HG02973 (cell line): ENCODE measurements at regions not wholly inside any gene's neighbourhood (a gene's known extent, or its start where the extent isn't known, plus 50 kb on each side); places are given as distances from the start of the nearest gene placed in this dataset.

Source experiments
- ATAC-seq: cut with Tn5 transposase; IDR thresholded peaks from one replicate; pipeline ENCODE4 v1.9.1; 2021; ENCODE audit warnings: moderate library complexity; ENCODE audit not compliant: unreplicated experiment

DNA sequence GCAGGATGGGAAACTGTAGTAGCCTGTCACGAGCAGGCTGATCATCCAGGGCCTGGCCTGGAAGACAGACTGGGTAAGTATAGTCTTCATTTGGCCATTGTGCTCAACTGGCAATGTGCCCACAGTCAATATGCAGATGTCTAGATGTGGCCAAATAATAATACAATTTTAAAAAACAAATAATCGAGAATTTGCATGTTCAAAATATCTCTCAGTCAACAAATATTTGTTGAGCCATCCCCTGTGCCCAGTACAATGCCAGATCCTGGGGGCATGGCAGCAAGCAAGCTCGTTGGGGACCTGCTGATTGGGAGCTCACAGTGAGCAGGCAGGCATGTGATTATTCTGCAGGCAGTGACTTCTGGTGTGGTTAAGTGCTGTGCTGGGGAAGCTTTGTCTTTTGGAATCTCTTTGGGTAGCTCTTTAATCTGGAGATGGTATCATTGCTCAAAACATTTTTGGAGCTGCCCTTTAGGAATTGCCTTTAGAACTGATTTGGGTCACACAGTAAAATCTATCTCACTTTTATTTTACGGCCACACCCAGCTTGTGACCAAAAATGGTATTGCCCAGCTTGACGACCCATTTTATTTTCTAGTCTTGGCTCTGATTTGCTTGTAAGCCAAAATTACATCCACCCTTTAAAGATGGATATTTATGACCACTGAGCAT lies 92.2 kb downstream of the PLCE1 start:
- no peak for ATAC-seq

DNA sequence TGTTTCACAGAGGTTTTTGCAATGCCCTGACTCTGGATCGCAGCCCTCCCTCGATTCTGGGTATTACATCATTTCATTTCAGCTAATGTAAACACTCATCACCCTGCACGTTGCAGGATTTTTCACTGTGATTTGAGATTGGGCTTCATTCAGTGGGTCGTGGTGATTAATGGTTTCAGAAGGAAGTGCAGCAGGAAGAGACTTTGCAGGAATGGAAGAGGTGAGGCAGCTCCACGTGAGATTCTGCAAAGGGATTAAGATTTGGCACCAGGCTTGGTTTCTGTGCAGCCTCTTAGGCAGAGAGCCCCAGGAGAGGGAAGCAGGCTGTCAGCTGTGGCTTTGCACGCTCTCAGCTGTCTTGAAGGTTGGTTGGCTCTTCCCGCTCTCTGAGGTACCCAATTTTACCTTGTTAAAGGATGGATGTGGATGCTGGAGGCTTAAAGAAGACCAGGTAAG lies 95.2 kb downstream of the PLCE1 start:
- no peak for ATAC-seq

DNA sequence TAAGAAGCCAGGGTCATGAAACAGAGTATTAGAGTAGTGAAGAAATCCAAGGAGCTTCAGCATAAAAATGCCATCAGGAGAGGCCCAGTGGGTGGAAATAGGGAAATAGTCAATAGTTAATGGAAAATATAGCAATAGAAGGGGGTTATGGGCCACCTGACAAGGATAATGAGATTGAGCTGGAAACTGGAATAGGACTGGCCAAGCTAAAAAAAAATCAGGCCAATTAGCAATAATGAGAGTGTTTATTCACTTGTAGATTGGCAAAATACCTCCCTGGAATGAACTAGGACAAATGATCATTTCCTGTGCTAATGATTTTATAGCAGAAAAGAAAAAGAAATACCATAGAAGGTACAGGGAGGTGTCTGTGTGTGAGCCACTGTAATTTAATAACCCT lies 97.9 kb downstream of the PLCE1 start:
- ATAC-seq: no peak

DNA sequence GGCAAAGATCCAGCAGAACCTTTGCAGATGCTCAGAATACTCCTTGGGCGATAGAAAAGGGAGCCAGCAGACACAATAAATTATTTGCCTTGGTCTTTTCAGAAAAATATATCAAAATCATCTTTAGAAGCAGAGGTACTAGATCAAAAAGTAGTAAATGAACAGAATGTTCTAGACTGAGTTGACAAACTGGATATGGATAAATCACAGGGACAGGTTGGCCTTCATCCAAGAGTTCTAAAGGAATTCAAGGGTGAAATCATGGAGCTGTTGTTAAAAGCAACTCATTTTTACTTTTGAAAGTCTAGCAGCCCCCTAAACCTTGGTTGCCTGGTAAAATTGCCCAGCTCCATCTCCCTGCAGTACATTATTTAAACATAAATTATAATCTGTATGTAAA lies 99.1 kb downstream of the PLCE1 start:
- ATAC-seq: no peak

DNA sequence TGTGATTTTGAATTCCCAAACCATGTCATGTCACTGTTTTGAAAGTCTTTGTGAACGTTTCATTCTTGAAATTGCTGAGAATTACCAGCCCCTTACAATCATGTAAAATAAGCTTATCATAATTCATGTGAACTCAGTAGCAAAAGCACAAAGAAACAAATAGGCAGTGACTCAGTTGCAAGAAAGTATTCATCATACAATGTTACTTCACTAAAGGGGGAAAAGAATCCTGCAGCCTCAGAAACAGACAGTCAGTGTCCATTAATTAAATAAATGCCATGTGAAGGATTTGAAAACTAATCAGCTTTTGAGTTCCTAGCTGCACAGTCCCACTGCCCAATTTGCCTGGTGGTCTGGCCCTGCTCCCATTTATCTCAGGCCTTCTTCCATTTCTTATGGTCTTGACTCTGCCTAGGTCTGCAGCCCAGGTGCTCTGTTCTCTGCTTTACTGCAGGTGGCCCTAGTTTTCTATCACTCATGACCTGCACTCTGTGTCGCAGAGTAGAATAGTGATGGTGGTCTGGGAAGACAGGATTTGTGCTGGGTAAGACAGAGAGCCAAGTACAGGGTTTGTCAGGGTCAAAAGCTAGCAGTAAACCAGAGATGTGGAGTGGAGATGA lies 99.7 kb downstream of the PLCE1 start:
- ATAC-seq: no peak

DNA sequence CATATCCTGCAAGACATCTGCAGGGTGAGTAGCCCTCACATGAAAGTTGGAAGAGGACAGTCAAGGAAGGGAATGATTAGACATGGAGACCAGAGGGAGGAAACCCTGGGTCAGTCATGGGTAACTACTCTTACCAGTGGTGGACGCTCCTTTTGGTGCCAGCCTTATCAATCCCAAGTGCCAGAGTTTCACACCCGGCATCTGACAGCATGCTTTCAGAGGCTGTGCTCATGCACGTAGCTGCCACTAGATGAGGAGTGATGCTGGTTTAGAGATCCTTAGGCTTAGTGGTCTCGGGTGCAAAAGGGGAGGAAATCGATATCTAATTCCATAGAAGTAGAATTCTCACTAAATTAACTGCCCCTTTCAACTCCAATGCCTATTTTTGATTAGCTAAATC lies 100.8 kb downstream of the PLCE1 start:
- no peak for ATAC-seq

DNA sequence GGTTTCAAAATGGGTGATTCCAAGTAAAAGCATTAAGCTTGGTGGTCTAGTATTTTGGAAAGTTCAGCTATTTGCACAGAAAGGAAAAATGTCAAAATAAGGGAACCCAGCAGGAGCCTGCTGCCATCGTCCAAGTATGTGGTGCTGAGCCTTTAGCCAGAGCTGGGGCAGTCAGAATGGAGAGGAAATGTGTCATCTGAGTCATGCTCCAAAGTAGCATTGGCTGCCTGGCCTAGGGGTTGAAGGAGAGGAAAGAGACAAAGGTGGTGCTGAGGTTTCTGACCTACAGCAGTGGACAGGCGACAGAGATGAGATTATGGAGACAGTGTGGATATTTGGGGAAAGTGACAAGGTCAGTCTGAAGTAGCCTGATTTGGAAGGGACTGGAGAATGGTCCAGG lies 103.9 kb downstream of the PLCE1 start:
- ATAC-seq: no peak

DNA sequence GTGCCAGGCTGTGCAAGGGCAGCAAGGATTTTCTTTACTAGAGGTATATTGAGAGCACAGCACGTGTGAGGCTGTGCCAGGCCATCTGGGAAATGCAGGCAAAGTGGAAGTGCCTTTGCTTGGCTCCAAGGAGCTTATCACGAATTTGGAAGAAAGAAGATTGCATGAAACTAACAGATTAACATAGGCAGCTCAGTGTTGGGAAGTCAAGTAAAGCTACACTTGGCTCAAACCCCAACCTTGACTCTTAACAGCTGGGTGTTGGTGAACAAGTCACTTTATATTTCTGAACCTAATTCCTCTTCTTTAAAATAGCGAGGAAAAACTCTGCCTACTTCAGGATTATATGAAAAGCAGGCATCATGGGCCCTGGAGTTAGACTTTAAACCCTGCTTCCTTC lies 105.2 kb downstream of the PLCE1 start:
- no peak for ATAC-seq

DNA sequence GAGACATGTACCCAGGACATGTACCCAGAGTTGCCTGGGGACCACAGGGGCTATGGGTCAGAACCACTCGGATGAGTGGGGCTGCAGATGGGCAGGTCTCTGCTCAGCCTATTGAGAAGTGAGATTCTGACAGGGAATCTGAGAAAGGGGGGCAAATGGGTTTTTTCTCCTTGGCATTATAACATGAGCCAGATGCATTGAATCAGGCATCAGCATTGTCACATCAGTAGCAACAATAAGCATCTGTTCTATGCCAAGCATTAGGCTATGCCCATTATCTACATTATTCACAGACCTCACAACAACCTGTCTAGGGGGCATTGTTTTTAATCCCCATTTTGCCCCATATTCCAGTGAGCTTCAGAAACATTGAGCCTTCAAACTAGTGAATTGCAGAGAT lies 108.2 kb downstream of the PLCE1 start:
- ATAC-seq: no peak

DNA sequence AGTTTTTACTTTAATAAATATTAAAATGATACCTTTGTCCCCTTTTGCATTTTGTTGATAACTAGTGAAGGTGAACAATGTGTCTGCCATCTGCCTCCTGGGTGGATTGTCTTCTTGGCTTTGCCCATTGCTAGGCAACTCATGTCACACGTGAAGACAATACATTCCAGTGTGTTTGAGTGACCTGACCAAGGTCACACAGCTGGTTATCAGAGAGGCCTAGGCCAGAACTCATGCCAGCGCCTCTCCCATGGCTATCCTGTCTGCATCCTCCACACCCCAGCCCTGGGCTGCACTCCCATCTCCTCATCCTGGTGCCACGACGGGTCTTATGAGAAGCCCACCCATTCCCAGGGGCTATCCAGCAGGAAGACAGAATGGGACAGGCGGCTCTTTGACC lies 108.7 kb downstream of the PLCE1 start:
- no peak for ATAC-seq

DNA sequence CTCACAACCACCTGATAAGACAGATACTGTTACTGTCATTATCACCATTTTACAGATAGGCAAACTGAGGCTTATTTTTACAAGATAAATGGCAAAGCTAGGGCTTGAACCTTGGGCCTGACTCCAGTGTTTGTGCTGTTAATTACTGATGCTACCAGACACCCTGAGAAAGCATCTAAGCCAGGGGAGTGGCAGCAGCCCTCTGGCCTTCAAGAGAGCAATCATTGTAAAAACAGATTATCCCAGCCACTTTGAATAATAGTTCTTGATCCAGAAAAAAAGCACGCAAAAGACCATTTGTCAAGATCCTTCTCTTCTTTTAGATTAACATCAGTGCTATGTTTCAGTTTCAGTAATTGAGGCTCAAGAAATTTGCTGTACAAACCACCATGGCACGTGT lies 109.5 kb downstream of the PLCE1 start:
- no peak for ATAC-seq

DNA sequence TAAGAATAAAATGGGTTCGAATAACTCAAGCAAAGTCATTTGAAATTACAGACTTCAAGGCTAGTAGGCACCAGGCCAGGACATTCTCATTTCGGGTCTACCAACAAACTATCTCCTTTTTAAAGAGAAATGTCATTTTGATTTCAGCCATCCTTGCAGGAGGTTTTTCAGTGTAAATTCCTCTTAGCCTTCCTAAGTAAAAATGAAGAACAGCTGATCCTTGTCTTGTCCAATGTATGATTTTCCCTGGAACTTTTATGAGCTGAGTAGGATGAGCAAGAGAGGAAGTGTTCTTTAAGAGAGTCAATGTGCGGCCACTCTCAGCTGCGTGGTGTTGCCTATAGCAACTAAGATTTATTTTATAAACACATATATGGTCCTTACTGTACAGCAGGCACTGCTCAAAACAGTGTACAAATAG lies 110.1 kb downstream of the PLCE1 start:
- no peak for ATAC-seq

DNA sequence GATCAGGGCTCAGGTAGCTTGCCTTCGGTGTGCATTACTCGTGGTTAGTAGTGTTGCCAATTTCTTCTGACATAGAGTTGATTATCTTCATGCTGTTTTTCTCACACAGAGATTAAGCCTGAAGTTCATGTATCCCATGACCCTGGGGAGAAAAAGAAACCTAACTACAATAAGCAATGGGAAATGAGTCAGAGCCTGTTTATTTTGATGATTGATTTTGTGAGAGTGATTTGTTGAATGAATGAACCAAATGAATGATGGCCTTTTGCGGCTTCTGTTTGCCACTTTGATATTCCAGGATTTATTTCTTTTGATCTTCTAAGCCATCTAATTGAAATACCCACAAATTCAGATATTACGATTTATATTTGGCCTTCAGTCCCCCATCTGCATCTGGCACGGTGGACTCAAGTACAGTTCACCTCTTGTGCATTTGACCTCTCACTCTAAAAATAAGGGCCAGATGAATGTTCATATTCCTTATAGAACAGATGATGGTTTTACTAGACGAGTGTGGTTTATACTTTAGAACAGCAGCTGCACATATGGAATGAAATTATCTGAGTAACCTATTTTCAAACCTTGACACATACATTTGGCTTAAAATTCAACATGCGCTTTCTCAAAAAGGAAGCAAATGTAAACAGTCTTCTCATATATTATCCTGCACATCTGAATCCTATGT lies 110.7 kb downstream of the PLCE1 start:
- ATAC-seq: no peak

DNA sequence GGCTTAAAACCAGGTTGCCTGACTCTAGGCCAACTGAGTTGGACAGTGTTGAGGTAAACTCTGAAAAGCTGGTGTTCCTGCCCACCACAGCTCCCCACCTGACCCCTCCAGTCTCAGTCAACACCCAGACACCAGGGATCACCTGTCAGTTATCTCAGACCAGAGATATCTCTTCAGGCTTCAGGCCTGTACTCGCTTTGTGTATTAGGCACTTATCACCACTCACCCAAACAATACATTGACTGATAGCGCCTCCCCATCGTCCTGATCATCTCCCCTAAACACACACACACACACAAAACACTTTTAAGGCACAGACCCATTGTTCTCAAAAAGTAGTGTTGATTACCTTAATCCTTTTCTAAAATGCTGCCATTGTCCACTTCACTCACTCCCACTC lies 111.5 kb downstream of the PLCE1 start:
- ATAC-seq: no peak

DNA sequence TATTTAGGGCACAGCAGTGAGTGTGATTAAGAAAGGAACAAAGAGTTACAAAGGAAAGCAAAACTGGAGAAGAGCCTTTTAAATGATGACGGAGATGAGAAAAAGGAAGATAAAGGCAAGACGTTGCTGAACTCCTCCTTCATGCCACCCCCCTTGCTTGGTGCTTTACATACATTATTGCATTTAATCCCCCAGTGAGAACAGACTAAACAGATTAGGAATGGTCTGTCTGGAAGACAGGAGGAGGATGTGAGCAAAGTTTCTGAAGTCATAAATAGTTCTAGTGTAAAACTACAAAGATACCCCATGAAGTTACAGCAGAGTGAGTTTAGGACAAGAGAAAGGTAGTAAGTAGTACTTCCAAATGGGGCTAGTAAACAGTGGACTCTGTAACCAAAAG lies 113.5 kb downstream of the PLCE1 start:
- ATAC-seq: no peak

DNA sequence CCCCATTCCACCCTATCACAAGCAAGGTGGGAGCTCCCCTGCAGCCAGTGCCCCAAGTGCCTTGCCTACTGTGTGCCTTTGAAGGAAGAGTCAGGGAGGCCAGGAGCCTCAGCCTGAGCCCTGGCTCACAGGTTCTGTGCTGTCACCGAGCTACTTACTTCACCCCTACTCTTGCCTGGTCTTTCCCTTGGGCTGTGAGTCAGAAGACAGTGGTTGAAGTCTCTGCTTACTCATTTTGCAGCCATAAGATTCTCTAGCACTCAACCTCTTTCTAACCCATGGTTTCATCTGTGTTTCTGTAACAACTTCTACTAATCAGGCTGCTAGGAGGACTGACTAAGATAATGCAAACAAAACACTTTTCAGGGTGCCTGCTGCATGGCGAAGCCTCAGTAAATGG lies 114.5 kb downstream of the PLCE1 start:
- ATAC-seq: no peak

DNA sequence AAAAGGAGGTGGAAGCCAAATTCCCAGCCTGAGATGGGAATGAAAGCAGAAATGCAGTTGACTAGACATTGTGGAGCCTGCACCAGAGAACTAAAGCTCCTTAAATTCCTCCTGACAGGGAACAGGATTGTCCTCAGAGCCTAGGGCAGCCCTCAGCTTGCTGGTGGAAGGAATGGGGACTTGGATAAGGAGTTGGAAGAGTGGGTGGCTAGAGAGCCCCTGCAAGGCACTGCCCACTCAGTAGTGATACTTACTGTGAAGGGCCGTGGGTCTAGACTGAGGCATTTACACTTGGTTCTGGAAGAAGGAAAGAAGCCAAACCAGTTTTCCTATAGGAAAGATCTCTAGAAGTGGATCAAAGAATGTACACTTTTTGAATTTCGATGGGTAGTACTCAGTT lies 117.6 kb downstream of the PLCE1 start:
- ATAC-seq: no peak

DNA sequence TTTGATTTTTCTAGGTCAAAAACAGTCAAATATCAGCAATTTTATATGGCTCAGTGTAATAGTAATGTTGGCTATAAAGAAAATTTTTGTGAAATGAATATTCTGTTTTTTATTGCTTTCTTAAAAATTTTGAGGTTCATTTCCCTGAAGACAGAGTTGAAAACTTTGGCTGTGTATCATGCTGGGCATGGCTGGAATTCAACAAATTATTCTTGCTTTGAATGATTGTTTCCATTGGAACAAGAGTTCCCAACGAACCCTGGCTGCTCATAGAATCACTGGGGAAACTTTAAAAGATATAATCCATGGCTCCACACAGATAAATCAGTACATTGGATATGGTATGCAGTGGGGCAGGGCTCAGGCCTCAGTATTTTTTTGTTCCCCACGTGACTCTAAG lies 118.6 kb downstream of the PLCE1 start:
- no peak for ATAC-seq

DNA sequence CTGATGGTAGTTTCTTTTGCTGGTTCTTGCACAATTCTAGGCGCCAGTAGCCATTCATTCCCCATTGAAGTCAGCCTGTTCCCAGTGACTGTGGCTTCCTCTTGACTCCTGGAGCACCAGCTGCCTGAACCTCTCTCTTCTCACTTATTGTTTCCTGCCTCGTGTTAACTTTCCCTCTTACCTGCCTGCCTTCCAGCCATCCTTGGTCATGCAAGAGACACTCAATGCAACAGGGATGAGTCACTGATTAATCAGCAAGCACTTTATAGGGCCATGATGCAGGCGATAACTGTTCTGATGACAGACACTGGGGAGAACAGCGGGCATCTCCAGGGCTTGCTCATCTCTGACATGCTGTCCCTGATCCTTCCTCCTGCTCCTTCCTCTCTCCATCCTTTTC lies 122.0 kb downstream of the PLCE1 start:
- ATAC-seq: no peak

DNA sequence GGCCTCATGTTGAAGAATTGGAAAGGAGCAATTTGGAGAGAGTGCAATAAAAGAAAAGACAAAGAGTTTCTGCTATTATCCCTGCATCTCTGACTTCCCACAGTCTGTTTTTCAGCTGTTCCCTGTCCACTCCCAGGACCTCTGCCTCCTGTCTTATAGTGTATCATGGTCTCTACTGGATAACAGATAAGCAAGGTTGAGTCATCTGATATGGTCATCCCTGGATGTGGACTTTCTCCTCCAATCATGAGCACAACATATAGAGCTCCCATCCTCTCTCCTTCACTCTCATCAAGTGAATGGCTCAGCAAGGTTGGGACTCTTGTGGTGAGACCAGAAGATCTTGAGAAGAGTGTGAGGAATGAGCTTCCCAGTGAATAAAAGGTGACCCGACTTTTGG lies 123.1 kb downstream of the PLCE1 start:
- no peak for ATAC-seq

DNA sequence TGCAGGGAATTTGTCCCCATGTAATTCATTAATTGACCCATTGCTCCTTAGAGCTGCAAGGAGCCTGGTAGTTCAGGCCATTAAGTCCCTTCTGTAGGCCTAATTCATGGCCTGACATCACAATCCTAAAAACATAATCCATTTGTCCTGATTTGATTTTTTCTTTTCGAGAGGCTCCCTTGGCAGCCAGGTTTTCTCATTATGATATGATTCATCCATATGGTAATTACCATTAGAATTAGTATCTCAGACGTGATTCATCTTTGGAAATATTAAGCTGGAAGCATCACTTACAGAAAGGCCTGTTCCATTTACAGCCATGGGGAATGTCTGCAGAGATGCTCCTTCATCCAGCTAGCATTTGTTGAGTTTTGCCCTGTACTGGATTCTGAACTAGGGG lies 128.5 kb downstream of the PLCE1 start:
- ATAC-seq: no peak

DNA sequence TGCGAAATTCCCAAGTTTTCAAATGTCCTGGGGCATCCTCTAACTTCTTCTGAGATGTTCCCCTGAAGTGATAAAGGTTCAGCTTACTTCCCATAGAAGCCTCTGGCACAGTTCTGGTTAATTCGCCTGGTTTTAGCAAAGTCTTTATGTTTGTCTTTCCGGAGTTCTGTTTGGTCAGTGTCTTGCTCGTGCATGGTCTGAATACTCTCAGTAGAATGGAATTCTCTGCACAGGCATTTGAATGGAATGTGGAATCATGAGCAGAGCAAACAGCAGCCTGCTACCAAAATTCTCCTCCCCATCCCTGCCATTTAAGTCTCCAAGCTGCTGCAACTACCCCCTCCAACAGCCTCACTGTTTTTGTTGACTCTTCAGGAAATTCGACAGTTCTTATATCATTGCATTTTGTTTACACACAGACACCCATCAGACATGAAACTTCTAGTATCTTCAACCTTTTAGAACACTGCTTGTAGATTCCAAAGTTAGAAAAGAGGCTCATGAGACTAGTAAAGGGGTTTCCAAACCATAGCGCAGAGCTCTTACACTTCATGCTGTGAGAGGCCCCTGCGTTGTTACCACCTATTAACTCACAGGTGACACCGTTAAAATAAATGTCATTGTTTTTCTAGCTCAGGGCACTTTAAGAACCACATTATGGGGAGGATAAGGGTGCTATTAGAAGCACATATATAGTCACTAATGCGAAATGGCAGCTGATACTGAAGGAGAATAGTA lies 129.7 kb downstream of the PLCE1 start:
- no peak for ATAC-seq
